IPS DF 6.9 (cell line): ENCODE measurements at regions not wholly inside any gene's neighbourhood (a gene's known extent, or its start where the extent isn't known, plus 50 kb on each side); places are given as distances from the start of the nearest gene placed in this dataset.

ENCODE experiments used
- DNase-seq: peaks from one replicate; pipeline ENCODE4 v3.0.0-alpha.2; 2013; ENCODE audit warnings: low read depth, low spot score
- H3K27ac ChIP-seq: one replicate; pipeline ENCODE4 v1.5.1; 2013; ENCODE audit warnings: low read length, control low read depth
- H3K27me3 ChIP-seq: 2 replicates; pipeline ENCODE4 v1.6.1; 2013; ENCODE audit warnings: mild to moderate bottlenecking, low read length; ENCODE audit not compliant: control insufficient read depth, insufficient read depth
- H3K36me3 ChIP-seq: 2 replicates; pipeline ENCODE4 v1.6.1; 2013; ENCODE audit warnings: low read length; ENCODE audit not compliant: control insufficient read depth, insufficient read depth
- H3K4me1 ChIP-seq: 2 replicates; pipeline ENCODE4 v1.6.1; 2013; ENCODE audit warnings: low read length; ENCODE audit not compliant: control insufficient read depth, insufficient read depth
- H3K4me3 ChIP-seq: 2 replicates; pipeline ENCODE4 v1.5.1; 2013; ENCODE audit warnings: mild to moderate bottlenecking, low read length
- H3K9me3 ChIP-seq: 2 replicates; pipeline ENCODE4 v1.6.1; 2013; ENCODE audit warnings: low read length, inconsistent platforms; ENCODE audit not compliant: control insufficient read depth, insufficient read depth
- WGBS: extraction: QIAGEN DNeasy Blood & Tissue Kit; methylation state at CpG from one replicate; pipeline ENCODE4 v1.1.7; 2013; ENCODE audit warnings: mixed read lengths, missing lambda C conversion rate; ENCODE audit not compliant: insufficient read length, insufficient coverage; 5-methylcytosine and 5-hydroxymethylcytosine counted together

DNA sequence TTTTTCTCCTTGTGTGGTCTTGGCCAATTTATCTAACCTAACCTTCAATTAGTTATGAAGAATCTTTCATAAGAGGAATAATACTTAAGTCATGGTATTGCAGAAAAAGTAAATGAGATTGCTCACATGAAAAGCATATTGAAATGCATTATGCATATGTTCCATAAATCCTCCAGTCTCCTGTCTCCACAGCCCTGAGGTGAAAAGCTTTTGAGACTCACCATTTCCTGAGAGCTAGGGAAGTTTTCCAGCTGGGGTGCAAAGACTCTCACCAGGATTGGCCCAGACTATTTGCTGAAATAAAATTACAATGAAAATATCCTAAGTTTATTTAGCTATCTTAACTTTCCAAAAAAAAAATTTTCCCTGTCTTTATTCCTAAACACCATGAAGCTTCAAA lies 723.8 kb upstream of the FLRT2 start:
- no peaks in the 10 kb centered on the region for H3K36me3 ChIP-seq
- no peak for DNase-seq
- H3K27me3 ChIP-seq, result no peaks in the 10 kb centered on the region
- H3K4me3 ChIP-seq, result no peak overlapping the region
- H3K27ac ChIP-seq, result no peak overlapping the region
- no peaks in the 10 kb centered on the region for H3K4me1 ChIP-seq
- no peaks in the 10 kb centered on the region for H3K9me3 ChIP-seq

DNA sequence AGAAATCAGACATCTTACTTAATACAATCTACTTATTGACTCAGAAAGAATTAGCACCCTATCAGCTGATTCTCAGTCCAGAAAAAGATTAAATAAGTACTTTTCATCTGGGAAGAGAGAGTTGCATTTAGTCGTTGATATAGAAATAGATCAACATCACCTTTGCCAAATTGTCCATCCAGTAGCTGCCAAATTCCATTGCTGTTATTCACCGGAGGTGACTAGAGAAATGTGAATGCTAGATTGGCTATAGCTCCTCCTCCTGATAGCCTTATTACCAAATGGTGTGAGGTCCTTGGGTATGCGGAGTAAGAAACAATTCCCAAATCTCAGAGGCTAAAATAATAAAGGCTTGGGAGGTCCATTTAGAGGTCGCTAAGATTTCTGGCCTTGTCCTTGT lies 723.3 kb upstream of the FLRT2 start:
- no CpG with 5 or more reads among the region's 4 CpGs for WGBS
- H3K27ac ChIP-seq, result no peak overlapping the region
- no peak overlapping the region for H3K4me3 ChIP-seq
- H3K9me3 ChIP-seq, result no peaks in the 10 kb centered on the region
- no peak for DNase-seq
- H3K27me3 ChIP-seq, result no peaks in the 10 kb centered on the region
- H3K4me1 ChIP-seq, result no peaks in the 10 kb centered on the region
- H3K36me3 ChIP-seq, result no peaks in the 10 kb centered on the region

- WGBS, result no CpG with 5 or more reads among the region's 3 CpGs
- H3K9me3 ChIP-seq, result no peaks in the 10 kb centered on the region
- DNase-seq, result no peak
- H3K27me3 ChIP-seq, result no peaks in the 10 kb centered on the region
- no peaks in the 10 kb centered on the region for H3K4me1 ChIP-seq
- no peak overlapping the region for H3K27ac ChIP-seq
- no peak overlapping the region for H3K4me3 ChIP-seq
- H3K36me3 ChIP-seq, result no peaks in the 10 kb centered on the region
These were observed 722.3 kb upstream of the FLRT2 start for GRCh38 chr14:84807673-84808072.

GRCh38 chr14:84809158-84809557 lies 720.8 kb upstream of the FLRT2 start:
- DNase-seq, result no peak
- Histone ChIP-seq H3K4me1 (no peaks in the 10 kb centered on the region), H3K4me3 (no peak overlapping the region), H3K9me3 (no peaks in the 10 kb centered on the region), H3K27ac (no peak overlapping the region), H3K27me3 (no peaks in the 10 kb centered on the region), H3K36me3 (no peaks in the 10 kb centered on the region)
- no CpG with 5 or more reads among the region's 2 CpGs for WGBS

DNA sequence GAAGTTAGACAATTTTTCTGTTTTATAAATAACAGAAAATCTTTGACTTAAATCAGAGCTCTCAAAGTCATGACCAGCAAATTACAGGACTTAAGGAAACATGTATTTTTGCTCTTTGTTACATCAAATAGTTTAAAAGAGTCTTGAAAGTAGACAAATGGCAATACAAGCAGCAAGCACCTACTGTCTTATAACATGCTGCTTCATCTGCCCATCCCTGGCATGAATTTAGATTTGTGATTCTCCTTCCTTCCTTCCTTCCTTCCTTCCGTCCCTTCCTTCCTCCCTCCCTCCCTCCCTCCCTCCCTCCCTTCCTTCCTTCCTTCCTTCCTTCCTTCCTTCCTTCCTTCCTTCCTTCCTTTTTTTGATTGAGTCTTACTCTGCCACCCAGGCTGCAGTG lies 715.6 kb upstream of the FLRT2 start:
- Histone ChIP-seq H3K27me3 (no peaks in the 10 kb centered on the region), H3K4me1 (no peaks in the 10 kb centered on the region), H3K36me3 (no peaks in the 10 kb centered on the region), H3K9me3 (no peaks in the 10 kb centered on the region), H3K4me3 (no peak overlapping the region), H3K27ac (no peak overlapping the region)
- no peak for DNase-seq
- WGBS, result no CpG with 5 or more reads among the region's 1 CpG

DNA sequence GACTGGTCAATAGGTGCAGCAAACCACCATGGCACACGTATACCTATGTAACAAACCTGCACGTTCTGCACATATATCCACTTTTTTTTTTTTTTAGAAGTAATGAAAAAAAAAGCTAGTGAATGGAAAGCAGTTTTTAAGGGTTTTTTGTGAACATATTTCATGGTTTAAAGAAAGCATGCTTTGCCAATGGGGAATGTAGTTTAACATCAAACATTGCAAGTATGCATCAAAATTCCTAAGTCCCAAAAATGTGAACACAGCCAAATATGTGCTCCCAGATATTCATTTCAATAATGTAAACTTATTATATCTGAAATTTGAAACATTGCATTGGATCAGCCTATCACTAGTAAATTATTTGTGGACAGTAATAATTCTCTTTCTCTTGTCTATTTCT lies 710.4 kb upstream of the FLRT2 start:
- no CpG with 5 or more reads among the region's 2 CpGs for WGBS
- H3K9me3 ChIP-seq, result no peaks in the 10 kb centered on the region
- no peak for DNase-seq

GRCh38 chr14:84825481-84826251 lies 704.3 kb upstream of the FLRT2 start:
- H3K4me1 ChIP-seq, result no peaks in the 10 kb centered on the region
- no CpG with 5 or more reads among the region's 8 CpGs for WGBS
- H3K27ac ChIP-seq, result no peak overlapping the region
- DNase-seq, result no peak
- no peaks in the 10 kb centered on the region for H3K9me3 ChIP-seq
- no peaks in the 10 kb centered on the region for H3K27me3 ChIP-seq
- no peak overlapping the region for H3K4me3 ChIP-seq
- H3K36me3 ChIP-seq, result no peaks in the 10 kb centered on the region

More for the DNA sequence above, 710.4 kb upstream of the FLRT2 start:
- no peaks in the 10 kb centered on the region for H3K36me3 ChIP-seq
- no peaks in the 10 kb centered on the region for H3K27me3 ChIP-seq
- H3K27ac ChIP-seq, result no peak overlapping the region
- no peaks in the 10 kb centered on the region for H3K4me1 ChIP-seq
- no peak overlapping the region for H3K4me3 ChIP-seq

- Histone ChIP-seq H3K4me1 (no peaks in the 10 kb centered on the region), H3K27ac (no peak overlapping the region), H3K36me3 (no peaks in the 10 kb centered on the region), H3K9me3 (no peaks in the 10 kb centered on the region), H3K4me3 (no peak overlapping the region), H3K27me3 (no peaks in the 10 kb centered on the region)
- no CpG with 5 or more reads among the region's 2 CpGs for WGBS
- DNase-seq, result no peak
These were observed 703.6 kb upstream of the FLRT2 start for GRCh38 chr14:84826294-84826693.

DNA sequence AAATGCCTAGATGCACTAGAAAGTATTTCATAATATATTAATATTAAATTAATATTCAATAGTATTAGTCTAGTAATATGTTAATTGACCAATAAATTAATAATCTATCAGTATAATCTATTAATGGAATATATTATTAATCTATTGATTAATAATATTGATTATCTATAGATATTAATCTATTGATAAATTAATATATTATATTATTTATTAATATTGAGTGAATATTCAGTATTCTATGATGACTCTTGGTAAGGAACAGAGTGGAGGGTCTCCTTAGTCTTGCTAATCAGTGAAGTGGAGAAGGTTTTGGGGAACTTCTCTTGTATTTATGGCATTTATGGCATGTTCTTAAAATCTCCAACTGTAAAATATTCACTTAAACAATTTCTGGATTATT lies 679.3 kb upstream of the FLRT2 start:
- no peaks in the 10 kb centered on the region for H3K36me3 ChIP-seq
- H3K9me3 ChIP-seq, result no peaks in the 10 kb centered on the region
- no peak for DNase-seq
- no peaks in the 10 kb centered on the region for H3K27me3 ChIP-seq
- H3K4me1 ChIP-seq, result no peaks in the 10 kb centered on the region
- H3K27ac ChIP-seq, result no peak overlapping the region
- no peak overlapping the region for H3K4me3 ChIP-seq

DNA sequence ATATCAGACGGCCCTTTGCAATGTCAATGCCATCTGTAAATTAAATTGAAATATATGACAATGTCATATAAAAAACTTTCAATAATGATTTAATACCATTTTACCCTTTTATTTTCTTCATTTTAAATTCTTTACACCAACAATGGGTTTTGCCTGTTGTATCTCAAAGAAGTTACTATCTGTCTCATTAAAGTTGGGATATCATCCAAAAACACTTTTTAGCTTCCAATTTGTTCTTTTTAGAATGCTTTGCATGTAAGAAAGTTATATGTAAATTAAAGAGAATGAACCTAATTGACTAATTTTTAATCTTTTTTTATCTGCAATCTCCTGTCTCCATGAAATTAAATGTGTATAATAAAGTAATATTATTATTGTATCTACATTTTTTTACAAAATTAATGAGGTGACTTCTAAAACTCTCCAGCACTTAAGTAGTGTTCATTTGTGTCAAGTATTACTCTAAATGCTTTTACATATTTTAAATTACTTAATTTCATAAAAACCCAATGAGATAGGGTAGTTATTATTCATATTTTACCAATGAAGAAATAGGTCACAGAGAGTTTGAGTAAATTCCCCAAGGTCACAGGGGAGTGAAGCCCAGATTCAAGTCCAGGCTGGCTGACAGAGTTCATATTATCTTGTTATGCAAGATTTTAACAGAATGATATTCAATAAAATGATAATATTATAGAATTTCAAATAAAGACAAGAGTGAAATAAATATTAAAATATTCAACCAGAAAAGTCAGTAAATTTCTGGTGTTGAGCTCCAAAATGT lies 673.0 kb upstream of the FLRT2 start:
- H3K27ac ChIP-seq, result no peak overlapping the region
- H3K4me1 ChIP-seq, result no peaks in the 10 kb centered on the region

DNA sequence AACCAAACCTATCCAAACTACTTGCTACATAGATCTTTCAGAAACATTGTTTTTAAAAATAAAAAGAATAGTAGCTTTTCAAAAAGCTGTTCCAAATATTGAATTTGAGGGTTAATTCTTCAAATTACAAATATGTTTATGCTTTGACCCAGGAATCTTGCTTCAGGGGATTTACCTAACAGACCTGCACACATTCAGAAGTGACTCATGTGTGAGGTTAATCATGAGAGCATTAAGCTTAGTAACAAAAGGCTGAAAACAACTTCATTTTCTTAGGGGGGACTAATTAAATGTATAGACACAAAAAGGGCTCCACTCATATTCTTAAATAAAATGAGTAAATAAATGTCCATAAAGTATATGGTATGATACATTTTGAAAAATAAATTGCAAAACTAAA lies 672.4 kb upstream of the FLRT2 start:
- no peak overlapping the region for H3K27ac ChIP-seq
- H3K36me3 ChIP-seq, result no peaks in the 10 kb centered on the region
- no peaks in the 10 kb centered on the region for H3K9me3 ChIP-seq
- no peaks in the 10 kb centered on the region for H3K27me3 ChIP-seq
- no peaks in the 10 kb centered on the region for H3K4me1 ChIP-seq
- DNase-seq, result no peak
- no peak overlapping the region for H3K4me3 ChIP-seq

More for the DNA sequence above, 673.0 kb upstream of the FLRT2 start:
- H3K36me3 ChIP-seq, result no peaks in the 10 kb centered on the region
- no CpG with 5 or more reads among the region's 1 CpG for WGBS
- no peak overlapping the region for H3K4me3 ChIP-seq
- DNase-seq, result no peak
- no peaks in the 10 kb centered on the region for H3K9me3 ChIP-seq
- no peaks in the 10 kb centered on the region for H3K27me3 ChIP-seq
